ENCODE measurements at regions not wholly inside any gene's neighbourhood (a gene's known extent, or its start where the extent isn't known, plus 50 kb on each side); places are given as distances from the start of the nearest gene placed in this dataset.
"Not testable (repeated sequence)": the region's sequence is repeated elsewhere in the genome, so short reads cannot be mapped to it uniquely, and the experiment has no call there.

- no peak for DNase-seq (ENCODE audit: low read depth)
These were observed 242.2 kb downstream of the SPRY1 start for GRCh38 chr4:123638834-123639233.

GRCh38 chr4:123640271-123640670 is 243.7 kb downstream of the SPRY1 start:
- no peak for DNase-seq (ENCODE audit: low read depth)

- no peak for DNase-seq (ENCODE audit: low read depth)
These were observed 244.2 kb downstream of the SPRY1 start for GRCh38 chr4:123640824-123641223.

GRCh38 chr4:123643691-123644090 is 247.1 kb downstream of the SPRY1 start:
- no peak for DNase-seq (ENCODE audit: low read depth)

GRCh38 chr4:123649250-123649644 is 252.7 kb downstream of the SPRY1 start:
- DNase-seq (ENCODE audit: low read depth): no peak

- no peak for DNase-seq (ENCODE audit: low read depth)
These were observed 253.2 kb downstream of the SPRY1 start for GRCh38 chr4:123649645-123650391.

- DNase-seq (ENCODE audit: low read depth): no peak
These were observed 254.5 kb downstream of the SPRY1 start for GRCh38 chr4:123651066-123651465.

GRCh38 chr4:123651536-123652180 is 255.1 kb downstream of the SPRY1 start:
- DNase-seq (ENCODE audit: low read depth): no peak

GRCh38 chr4:123652476-123652875 is 255.9 kb downstream of the SPRY1 start:
- no peak for DNase-seq (ENCODE audit: low read depth)

- DNase-seq (ENCODE audit: low read depth): no peak
These were observed 256.6 kb downstream of the SPRY1 start for GRCh38 chr4:123653236-123653635.

- not testable (repeated sequence) for DNase-seq (ENCODE audit: low read depth)
These were observed 260.2 kb downstream of the SPRY1 start for GRCh38 chr4:123656746-123657294.

- DNase-seq (ENCODE audit: low read depth): not testable (repeated sequence)
These were observed 261.0 kb downstream of the SPRY1 start for GRCh38 chr4:123657606-123658005.

GRCh38 chr4:123659262-123659661 is 262.7 kb downstream of the SPRY1 start:
- DNase-seq (ENCODE audit: low read depth): no peak

- no peak for DNase-seq (ENCODE audit: low read depth)
These were observed 263.1 kb downstream of the SPRY1 start for GRCh38 chr4:123659730-123660129.

GRCh38 chr4:123661080-123661737 is 264.6 kb downstream of the SPRY1 start:
- DNase-seq (ENCODE audit: low read depth): no peak

- DNase-seq (ENCODE audit: low read depth): no peak
These were observed 266.2 kb downstream of the SPRY1 start for GRCh38 chr4:123662827-123663226.

- no peak for DNase-seq (ENCODE audit: low read depth)
These were observed 269.9 kb downstream of the SPRY1 start for GRCh38 chr4:123666486-123666885.

- no peak for DNase-seq (ENCODE audit: low read depth)
These were observed 270.9 kb downstream of the SPRY1 start for GRCh38 chr4:123667496-123667895.

GRCh38 chr4:123667991-123668390 is 271.4 kb downstream of the SPRY1 start:
- DNase-seq (ENCODE audit: low read depth): no peak

- no peak for DNase-seq (ENCODE audit: low read depth)
These were observed 275.2 kb downstream of the SPRY1 start for GRCh38 chr4:123671636-123672404.

- no peak for DNase-seq (ENCODE audit: low read depth)
These were observed 276.4 kb downstream of the SPRY1 start for GRCh38 chr4:123672987-123673386.

- no peak for DNase-seq (ENCODE audit: low read depth)
These were observed 277.4 kb downstream of the SPRY1 start for GRCh38 chr4:123673971-123674370.
